ENCODE measurements at regions not wholly inside any gene's neighbourhood (a gene's known extent, or its start where the extent isn't known, plus 50 kb on each side); places are given as distances from the start of the nearest gene placed in this dataset.

DNA sequence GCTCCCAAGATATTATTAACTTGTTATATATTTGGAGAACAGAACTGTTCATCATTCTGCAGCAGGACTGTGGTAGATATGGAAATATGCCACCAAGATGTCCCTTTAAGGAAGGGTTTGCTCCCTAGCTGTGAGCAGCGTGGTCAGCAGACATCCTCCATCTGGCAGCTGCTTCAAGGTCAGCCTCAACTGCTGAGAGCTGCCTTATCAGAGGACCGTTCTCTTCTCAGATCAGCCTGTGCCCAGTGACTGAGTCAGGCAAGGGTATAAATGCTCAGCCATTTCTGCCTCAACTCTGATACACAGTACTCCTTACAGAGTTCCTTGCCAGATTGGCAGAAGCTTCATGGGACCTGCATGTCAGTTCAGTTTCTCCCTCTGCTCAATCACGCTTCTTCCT lies 63.4 kb upstream of the MAGEB2 start:
- TF ChIP-seq, protein P1, sequence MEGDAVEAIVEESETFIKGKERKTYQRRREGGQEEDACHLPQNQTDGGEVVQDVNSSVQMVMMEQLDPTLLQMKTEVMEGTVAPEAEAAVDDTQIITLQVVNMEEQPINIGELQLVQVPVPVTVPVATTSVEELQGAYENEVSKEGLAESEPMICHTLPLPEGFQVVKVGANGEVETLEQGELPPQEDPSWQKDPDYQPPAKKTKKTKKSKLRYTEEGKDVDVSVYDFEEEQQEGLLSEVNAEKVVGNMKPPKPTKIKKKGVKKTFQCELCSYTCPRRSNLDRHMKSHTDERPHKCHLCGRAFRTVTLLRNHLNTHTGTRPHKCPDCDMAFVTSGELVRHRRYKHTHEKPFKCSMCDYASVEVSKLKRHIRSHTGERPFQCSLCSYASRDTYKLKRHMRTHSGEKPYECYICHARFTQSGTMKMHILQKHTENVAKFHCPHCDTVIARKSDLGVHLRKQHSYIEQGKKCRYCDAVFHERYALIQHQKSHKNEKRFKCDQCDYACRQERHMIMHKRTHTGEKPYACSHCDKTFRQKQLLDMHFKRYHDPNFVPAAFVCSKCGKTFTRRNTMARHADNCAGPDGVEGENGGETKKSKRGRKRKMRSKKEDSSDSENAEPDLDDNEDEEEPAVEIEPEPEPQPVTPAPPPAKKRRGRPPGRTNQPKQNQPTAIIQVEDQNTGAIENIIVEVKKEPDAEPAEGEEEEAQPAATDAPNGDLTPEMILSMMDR (IDR thresholded peaks at IDR 0.05), result no peak
- TF ChIP-seq POLR2A (IDR thresholded peaks at IDR 0.05), result no peak

Data from thyroid gland (tissue), 4 donors.